Heart left ventricle (tissue), 13 donors: ENCODE measurements at regions not wholly inside any gene's neighbourhood (a gene's known extent, or its start where the extent isn't known, plus 50 kb on each side); places are given as distances from the start of the nearest gene placed in this dataset.

ENCODE experiments used
- CTCF ChIP-seq, 12 donors: fragments of 200-600 bp; sonication (generic) in 4 of 12; IDR thresholded peaks; one replicate each; pipeline versions ENCODE4 v1.5.0 to v1.8.0; 2018 to 2022; ENCODE audit warnings: antibody characterized with exemption in 12 of 12, mild to moderate bottlenecking in 5 of 12
- POLR2A ChIP-seq, 2 donors: fragments of 450-650 bp; IDR thresholded peaks; one replicate each; pipeline ENCODE4 v1.6.1; 2017; ENCODE audit warnings: antibody characterized with exemption in 2 of 2, mild to moderate bottlenecking in 2 of 2, moderate library complexity in 2 of 2
- donor health status: ischemic (EF 13 %, LVEDD 7.1; RV severe dilation, severe dysfunction).
- donor health status: DM: no; HTN: yes; CAD: no.
- donor health status: DM: no; HTN: no; CAD: no.
- donor health status: ischemic (EF 25% LVEDD 6.9; RV normal size, moderate dysfunction).
- donor health status: ischemic (EF 25% LVEDD 5.7; RV mildly dilated, moderate dysfunction).
- donor health status: ischemic (EF 35%, LVEDD 5.7; RV mildly dilated, moderate dysfunction).
- donor health status: nonischemic (EF 11% LVEDD 7.7; RV severe dilation, severe dysfunction).
- donor health status: DM: yes; HTN: yes; CAD: no.
- donor health status: PGD.
- donor health status: ischemic (EF 29% LVEDD 5.4; RV normal size, mild dysfunction).
- donor health status: nonischemic (EF 23%, LVEDD 6.1; RV moderate dilation, normal function).

GRCh38 chr10:78749898-78750297 is 318.9 kb upstream of the ZMIZ1 start:
- TF ChIP-seq CTCF (IDR thresholded peaks at IDR 0.05) (no peak), POLR2A (IDR thresholded peaks at IDR 0.05) (no peak)
